ENCODE measurements at regions not wholly inside any gene's neighbourhood (a gene's known extent, or its start where the extent isn't known, plus 50 kb on each side); places are given as distances from the start of the nearest gene placed in this dataset.

DNA sequence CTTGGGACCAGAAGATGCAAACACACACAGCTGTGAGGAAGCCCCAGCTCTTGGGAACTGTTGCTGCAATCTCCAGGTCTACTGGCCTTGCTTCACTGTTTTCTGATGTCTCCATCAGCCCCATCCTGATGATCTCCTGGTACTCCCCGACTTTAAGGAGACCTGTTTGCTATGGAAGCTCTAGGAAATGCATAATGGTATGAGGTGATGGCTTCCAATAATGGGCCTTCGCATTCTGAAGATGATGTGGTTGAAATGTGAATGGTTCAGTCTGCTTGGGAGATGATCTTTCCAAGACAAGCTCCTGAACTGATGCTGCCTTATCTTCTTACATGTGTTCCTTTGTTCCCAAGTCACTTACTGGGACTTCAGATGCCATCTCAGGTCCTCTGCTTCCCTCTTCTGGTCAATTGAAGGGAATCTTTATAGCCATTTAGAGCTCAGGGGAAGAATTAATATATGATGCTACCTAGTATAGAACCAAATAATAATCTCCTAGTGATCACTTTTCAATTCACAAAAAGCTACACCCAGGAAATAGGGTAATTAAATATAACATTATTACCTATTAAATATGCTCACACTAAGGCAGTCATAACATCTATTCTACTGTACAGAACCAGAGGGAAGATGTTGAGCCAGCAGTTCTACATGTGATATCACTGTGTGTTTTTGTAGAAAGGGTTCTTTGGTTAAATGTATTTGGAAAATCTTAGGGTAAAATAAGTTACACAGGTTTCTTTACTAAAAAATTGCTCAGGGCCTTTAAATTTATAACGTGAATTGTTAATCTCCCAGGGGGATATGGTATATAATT lies 73.9 kb upstream of the VTCN1 start:
- DNase-seq (ENCODE audit: extremely low spot score, unreplicated experiment), result no peak
- Mint-ChIP-seq H3K27me3 (no peaks in the 10 kb centered on the region), H3K4me1 (ENCODE audit: unreplicated experiment) (peaks cover 9% of the 10 kb centered on the region), H3K36me3 (no peaks in the 10 kb centered on the region), H3K4me3 (no peak overlapping the region), H3K9me3 (peaks cover 5% of the 10 kb centered on the region), H3K27ac (peak overlapping the region; percentile 5)
- TF ChIP-seq, protein P1, sequence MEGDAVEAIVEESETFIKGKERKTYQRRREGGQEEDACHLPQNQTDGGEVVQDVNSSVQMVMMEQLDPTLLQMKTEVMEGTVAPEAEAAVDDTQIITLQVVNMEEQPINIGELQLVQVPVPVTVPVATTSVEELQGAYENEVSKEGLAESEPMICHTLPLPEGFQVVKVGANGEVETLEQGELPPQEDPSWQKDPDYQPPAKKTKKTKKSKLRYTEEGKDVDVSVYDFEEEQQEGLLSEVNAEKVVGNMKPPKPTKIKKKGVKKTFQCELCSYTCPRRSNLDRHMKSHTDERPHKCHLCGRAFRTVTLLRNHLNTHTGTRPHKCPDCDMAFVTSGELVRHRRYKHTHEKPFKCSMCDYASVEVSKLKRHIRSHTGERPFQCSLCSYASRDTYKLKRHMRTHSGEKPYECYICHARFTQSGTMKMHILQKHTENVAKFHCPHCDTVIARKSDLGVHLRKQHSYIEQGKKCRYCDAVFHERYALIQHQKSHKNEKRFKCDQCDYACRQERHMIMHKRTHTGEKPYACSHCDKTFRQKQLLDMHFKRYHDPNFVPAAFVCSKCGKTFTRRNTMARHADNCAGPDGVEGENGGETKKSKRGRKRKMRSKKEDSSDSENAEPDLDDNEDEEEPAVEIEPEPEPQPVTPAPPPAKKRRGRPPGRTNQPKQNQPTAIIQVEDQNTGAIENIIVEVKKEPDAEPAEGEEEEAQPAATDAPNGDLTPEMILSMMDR (conservative IDR thresholded peaks at IDR 0.05), result peak; percentile 84

DNA sequence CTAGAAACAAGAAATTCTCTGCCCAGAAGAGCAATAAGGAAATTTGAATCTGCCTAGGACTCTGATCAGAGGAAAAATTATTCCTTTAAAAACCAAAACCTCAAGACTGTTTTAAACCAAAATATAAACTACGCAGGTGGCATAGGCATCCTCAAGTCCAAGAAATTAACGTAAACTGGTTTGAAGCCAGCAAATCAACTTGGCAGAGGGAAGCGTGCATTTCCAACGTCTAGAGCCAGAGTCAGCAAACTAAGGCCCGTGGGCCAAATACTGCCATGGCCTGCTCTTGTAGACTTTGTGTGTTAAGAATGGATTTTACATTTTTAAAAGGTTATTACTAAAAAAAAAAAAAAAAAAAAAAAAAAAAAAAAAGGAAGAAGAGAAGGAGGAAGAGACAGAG lies 67.8 kb upstream of the VTCN1 start:
- DNase-seq (ENCODE audit: extremely low spot score, unreplicated experiment), result no peak
- TF ChIP-seq, protein P1 (conservative IDR thresholded peaks at IDR 0.05), result no peak
- Mint-ChIP-seq H3K4me3 (no peak overlapping the region), H3K27me3 (no peaks in the 10 kb centered on the region), H3K27ac (no peak overlapping the region), H3K4me1 (ENCODE audit: unreplicated experiment) (peaks cover 5% of the 10 kb centered on the region), H3K9me3 (no peaks in the 10 kb centered on the region), H3K36me3 (no peaks in the 10 kb centered on the region)

DNA sequence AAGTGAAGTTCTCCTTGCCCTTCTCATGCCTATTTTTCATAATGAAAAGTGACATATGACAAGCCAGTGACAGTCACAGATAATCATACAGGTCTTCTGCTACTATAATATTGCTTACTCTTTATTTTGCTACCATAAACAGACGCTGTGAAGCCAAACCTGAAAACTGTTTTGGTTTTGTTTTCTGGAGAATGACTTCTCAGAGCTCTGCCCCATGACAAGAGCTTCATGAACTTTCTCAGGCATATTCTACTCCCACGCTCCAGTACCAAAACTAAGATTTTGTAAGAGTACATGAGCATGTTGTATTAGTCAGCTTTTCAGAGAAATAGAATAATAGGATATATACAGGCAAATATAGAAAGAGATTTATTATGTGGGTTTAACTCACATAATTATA lies 64.3 kb upstream of the VTCN1 start:
- Mint-ChIP-seq H3K36me3 (no peaks in the 10 kb centered on the region), H3K27ac (peak overlapping the region; percentile 72), H3K4me3 (peak overlapping the region; percentile 26), H3K4me1 (ENCODE audit: unreplicated experiment) (peaks cover 6% of the 10 kb centered on the region), H3K9me3 (peaks cover 5% of the 10 kb centered on the region), H3K27me3 (no peaks in the 10 kb centered on the region)
- no peak for DNase-seq (ENCODE audit: extremely low spot score, unreplicated experiment)
- TF ChIP-seq, protein P1 (conservative IDR thresholded peaks at IDR 0.05), result no peak

DNA sequence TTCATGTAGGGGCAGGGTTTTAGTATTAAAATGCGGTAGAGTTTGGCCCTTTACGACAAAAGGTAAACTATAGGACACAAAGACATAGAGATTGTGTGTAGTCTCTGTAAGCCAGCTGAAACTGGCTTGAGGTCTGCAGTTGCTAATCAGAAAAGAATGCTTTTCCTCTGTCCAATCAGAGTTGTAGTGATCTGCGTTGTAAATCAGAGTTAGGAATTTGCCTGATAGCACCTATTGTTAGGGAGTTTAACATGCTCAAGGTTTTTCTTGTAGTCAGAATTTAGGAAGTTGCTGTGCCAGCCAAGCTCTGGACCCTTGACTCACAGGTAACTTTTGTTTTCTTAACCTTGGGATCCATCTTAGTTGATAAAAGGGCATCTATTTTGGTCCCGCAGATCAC lies 61.2 kb upstream of the VTCN1 start:
- Mint-ChIP-seq H3K36me3 (no peaks in the 10 kb centered on the region), H3K27ac (peak overlapping the region; percentile 92), H3K4me1 (ENCODE audit: unreplicated experiment) (peaks cover 28% of the 10 kb centered on the region), H3K4me3 (peak overlapping the region; percentile 44), H3K27me3 (no peaks in the 10 kb centered on the region), H3K9me3 (peaks cover 5% of the 10 kb centered on the region)
- no peak for DNase-seq (ENCODE audit: extremely low spot score, unreplicated experiment)
- TF ChIP-seq, protein P1 (conservative IDR thresholded peaks at IDR 0.05), result no peak

DNA sequence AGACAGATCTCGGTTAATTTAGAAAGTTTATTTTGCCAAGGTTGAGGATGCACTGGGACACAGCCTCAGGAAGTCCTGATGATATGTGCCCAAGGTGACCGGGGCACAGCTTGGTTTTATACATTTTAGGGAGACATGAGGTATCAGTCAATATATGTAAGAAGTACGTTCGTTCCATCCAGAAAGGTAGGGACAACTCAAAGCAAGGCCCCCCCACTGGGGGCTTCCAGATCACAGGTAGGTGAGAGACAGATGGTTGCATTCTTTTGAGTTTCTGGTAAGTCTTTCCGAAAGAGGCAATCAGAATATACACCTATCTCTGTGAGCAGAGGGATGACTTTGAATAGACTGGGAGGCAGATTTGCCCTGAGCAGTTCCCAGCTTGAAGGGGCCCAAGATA lies 60.4 kb upstream of the VTCN1 start:
- peak overlapping the region; percentile 92 for H3K27ac Mint-ChIP-seq
- DNase-seq (ENCODE audit: extremely low spot score, unreplicated experiment), result no peak
- H3K27me3 Mint-ChIP-seq, result no peaks in the 10 kb centered on the region
- peaks cover 31% of the 10 kb centered on the region for H3K4me1 Mint-ChIP-seq (ENCODE audit: unreplicated experiment)
- no peaks in the 10 kb centered on the region for H3K36me3 Mint-ChIP-seq
- no peak overlapping the region for H3K4me3 Mint-ChIP-seq
- TF ChIP-seq, protein P1 (conservative IDR thresholded peaks at IDR 0.05), result no peak
- H3K9me3 Mint-ChIP-seq, result peaks cover 5% of the 10 kb centered on the region

All from type B pancreatic cell (in vitro differentiated cells).